HG02885 (cell line): ENCODE measurements at regions not wholly inside any gene's neighbourhood (a gene's known extent, or its start where the extent isn't known, plus 50 kb on each side); places are given as distances from the start of the nearest gene placed in this dataset.

Source experiments
- ATAC-seq: cut with Tn5 transposase; IDR thresholded peaks from one replicate; pipeline ENCODE4 v1.9.1; 2021; ENCODE audit warnings: mild to moderate bottlenecking; ENCODE audit not compliant: unreplicated experiment, poor library complexity

DNA sequence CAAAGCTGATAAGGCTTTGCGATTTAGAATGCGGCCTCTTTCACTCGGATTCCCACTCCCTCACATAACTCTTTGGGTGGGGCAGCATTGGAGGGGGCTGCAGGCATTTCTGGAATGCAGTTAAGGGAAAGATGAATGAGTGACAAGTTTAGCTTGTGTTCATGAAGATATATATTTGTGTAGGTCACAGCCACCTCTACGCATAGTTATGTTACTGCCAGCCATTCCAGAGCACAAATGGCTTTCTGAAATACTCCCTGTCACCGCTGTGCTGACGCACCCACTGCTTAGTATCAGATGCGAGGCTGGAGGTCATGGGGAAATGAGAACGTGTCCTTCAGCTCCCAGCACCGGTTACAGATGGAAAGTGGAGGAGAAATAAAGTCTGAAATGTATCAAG, 54.1 kb upstream of the ATP1A1 start:
- ATAC-seq = no peak

GRCh38 chr1:116320874-116321273, 52.2 kb upstream of the ATP1A1 start:
- no peak for ATAC-seq

DNA sequence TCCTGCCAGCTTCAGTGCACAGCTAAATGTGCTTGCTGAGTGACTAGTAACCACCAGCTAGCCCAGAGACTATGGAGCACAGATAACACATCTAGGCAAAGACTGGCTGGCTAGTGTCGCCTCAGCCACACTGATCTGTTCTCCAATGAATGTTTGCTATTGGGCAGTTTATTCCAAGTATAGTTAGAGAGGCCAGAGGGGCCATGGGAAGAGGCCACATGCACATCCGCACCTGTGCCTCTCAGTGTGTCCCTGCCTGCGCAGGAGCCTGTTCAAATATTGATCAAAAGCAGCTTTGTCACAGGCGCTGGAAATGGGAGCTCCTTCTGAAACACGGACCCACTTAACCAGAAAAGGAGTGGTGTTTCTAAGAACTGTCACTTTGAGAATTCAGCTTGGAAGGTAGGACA, 51.3 kb upstream of the ATP1A1 start:
- ATAC-seq = no peak

- no peak for ATAC-seq
These were observed 50.2 kb upstream of the ATP1A1 start for GRCh38 chr1:116322752-116323405.
